Upper lobe of left lung (tissue), 6 donors: ENCODE measurements at regions not wholly inside any gene's neighbourhood (a gene's known extent, or its start where the extent isn't known, plus 50 kb on each side); places are given as distances from the start of the nearest gene placed in this dataset.
A peak's percentile ranks its signal among the peaks of the same experiment; 100 is the strongest.

Source experiments
- ATAC-seq, 2 donors: fragments of 200-7000 bp; cut with Tn5 transposase; one replicate each; pipeline ENCODE4 v1.9.1; 2022; ENCODE audit warnings: mild to moderate bottlenecking in 2 of 2, moderate library complexity in 2 of 2; ENCODE audit not compliant: low FRiP score in 2 of 2
- DNase-seq, 2 donors: peaks; one replicate each; pipeline ENCODE4 v3.0.0-alpha.2; 2019 to 2020
- H3K27ac ChIP-seq, 4 donors: fragments of 200-600 bp; sonication (generic); one replicate each; pipeline ENCODE4 v1.5.1; 2016 to 2019
- H3K27me3 ChIP-seq, 4 donors: fragments of 200-600 bp; sonication (generic); one replicate each; pipeline ENCODE4 v1.5.1; 2017 to 2019
- H3K36me3 ChIP-seq, 4 donors: fragments of 200-600 bp; sonication (generic); one replicate each; pipeline ENCODE4 v1.5.1; 2016 to 2019
- H3K4me1 ChIP-seq, 4 donors: fragments of 200-600 bp; sonication (generic); one replicate each; pipeline ENCODE4 v1.5.1; 2018 to 2019
- H3K4me3 ChIP-seq, 4 donors: fragments of 200-600 bp; sonication (generic); one replicate each; pipeline ENCODE4 v1.5.1; 2017 to 2019; ENCODE audit warnings: mild to moderate bottlenecking in 2 of 4, moderate library complexity in 1 of 4
- H3K9me3 ChIP-seq, 4 donors: fragments of 200-600 bp; sonication (generic); one replicate each; pipeline ENCODE4 v1.5.1; 2018 to 2019
- EP300 ChIP-seq, 4 donors: sonication (generic); formaldehyde crosslinking; IDR thresholded peaks; one replicate each; pipeline ENCODE4 v1.5.1; 2017; ENCODE audit warnings: antibody characterized with exemption in 4 of 4, control low read depth in 2 of 4
- POLR2A ChIP-seq, 4 donors: fragments of 450-650 bp; IDR thresholded peaks; one replicate each; pipeline ENCODE4 v1.5.1; 2016 to 2017; ENCODE audit warnings: antibody characterized with exemption in 4 of 4, mild to moderate bottlenecking in 2 of 4
- POLR2AphosphoS5 ChIP-seq, 2 donors: sonication (generic); formaldehyde crosslinking; IDR thresholded peaks; one replicate each; pipeline ENCODE4 v1.5.1; 2017; ENCODE audit warnings: antibody characterized with exemption in 2 of 2
- WGBS, 2 donors: methylation state at CpG; one replicate each; pipeline ENCODE4 v1.1.5; 2017 to 2018; 5-methylcytosine and 5-hydroxymethylcytosine counted together
- TF ChIP-seq, protein P1 (sequence below), 6 experiments: fragments of 450-650 bp in 4 of 6; fragments of 200-600 bp in 2 of 6; sonication (generic) in 2 of 6; IDR thresholded peaks; one replicate each; pipeline ENCODE4 v1.5.1; 2016 to 2019; ENCODE audit warnings: antibody characterized with exemption in 6 of 6
- donor health status: DM: no; HTN: no; CAD: no; lungs with moderate emphysema.
- donor health status: DM: no; HTN: yes; CAD: no; lungs with severe emphysema.

DNA sequence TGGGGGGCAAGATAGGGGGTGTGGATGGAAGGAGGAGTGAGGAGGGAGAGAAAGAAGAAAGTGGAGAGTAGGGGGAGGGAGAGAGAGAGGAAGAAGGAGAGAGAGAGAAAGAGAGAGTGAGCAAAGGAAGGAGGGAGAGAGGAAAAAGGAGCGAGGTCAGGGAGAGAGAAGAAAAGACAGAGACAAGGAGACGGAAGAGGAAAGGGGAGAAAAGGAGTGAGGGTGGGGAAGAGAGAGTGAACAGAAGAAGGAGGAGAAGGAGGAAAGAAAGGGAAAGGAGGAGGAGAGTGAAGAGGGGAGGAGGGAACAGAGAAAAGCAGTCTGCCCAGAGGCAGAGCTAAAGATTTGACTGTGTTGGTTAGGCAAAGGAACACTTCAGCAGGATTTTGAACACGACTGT, 181.6 kb downstream of the MID1IP1 start:
- TF ChIP-seq, protein P1, sequence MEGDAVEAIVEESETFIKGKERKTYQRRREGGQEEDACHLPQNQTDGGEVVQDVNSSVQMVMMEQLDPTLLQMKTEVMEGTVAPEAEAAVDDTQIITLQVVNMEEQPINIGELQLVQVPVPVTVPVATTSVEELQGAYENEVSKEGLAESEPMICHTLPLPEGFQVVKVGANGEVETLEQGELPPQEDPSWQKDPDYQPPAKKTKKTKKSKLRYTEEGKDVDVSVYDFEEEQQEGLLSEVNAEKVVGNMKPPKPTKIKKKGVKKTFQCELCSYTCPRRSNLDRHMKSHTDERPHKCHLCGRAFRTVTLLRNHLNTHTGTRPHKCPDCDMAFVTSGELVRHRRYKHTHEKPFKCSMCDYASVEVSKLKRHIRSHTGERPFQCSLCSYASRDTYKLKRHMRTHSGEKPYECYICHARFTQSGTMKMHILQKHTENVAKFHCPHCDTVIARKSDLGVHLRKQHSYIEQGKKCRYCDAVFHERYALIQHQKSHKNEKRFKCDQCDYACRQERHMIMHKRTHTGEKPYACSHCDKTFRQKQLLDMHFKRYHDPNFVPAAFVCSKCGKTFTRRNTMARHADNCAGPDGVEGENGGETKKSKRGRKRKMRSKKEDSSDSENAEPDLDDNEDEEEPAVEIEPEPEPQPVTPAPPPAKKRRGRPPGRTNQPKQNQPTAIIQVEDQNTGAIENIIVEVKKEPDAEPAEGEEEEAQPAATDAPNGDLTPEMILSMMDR (IDR thresholded peaks at IDR 0.05) = no peak
- TF ChIP-seq POLR2AphosphoS5 (IDR thresholded peaks at IDR 0.05) = no peak
- no peak for TF ChIP-seq EP300 (IDR thresholded peaks at IDR 0.05)
- TF ChIP-seq POLR2A (IDR thresholded peaks at IDR 0.05) = no peak
- DNase-seq = no peak
- Histone ChIP-seq H3K27me3 (no peaks in the 10 kb centered on the region), H3K27ac (no peak overlapping the region), H3K9me3 (no peaks in the 10 kb centered on the region), H3K4me1 (no peaks in the 10 kb centered on the region), H3K4me3 (no peak overlapping the region), H3K36me3 (no peaks in the 10 kb centered on the region)
- no peak for ATAC-seq
- WGBS, 2 donors = 32 to 73% methylated on average over 3 of the region's 3 CpGs

DNA sequence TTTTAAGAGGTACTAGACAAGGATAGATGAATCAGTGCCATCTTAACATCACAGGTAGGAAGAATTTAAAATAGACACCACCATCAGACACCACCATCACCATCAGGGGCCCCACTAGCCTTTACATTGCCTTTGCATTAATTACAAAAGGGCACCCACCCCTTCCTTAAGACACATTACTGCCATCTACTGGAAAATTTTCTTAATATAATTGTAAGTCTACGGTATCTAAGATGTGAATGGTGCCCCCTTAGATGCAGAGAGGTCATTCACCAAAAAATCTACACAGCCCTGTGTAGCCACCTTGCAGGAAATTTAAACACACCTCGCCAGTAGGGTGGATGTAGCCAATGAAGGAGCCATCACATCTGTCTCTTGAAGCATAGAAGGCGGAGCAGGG, 184.1 kb downstream of the MID1IP1 start:
- no peak overlapping the region for H3K4me3 ChIP-seq
- H3K27ac ChIP-seq = no peak overlapping the region
- 57 to 80% methylated on average over 2 to 3 of the region's 3 CpGs for WGBS, 2 donors
- no peaks in the 10 kb centered on the region for H3K4me1 ChIP-seq
- no peak for DNase-seq
- H3K36me3 ChIP-seq = no peaks in the 10 kb centered on the region
- TF ChIP-seq, protein P1 (IDR thresholded peaks at IDR 0.05) = peak in 1 of 6 experiments; percentile 6
- TF ChIP-seq EP300 (IDR thresholded peaks at IDR 0.05) (no peak), POLR2AphosphoS5 (IDR thresholded peaks at IDR 0.05) (no peak), POLR2A (IDR thresholded peaks at IDR 0.05) (no peak)
- H3K27me3 ChIP-seq = no peaks in the 10 kb centered on the region
- no peak for ATAC-seq
- H3K9me3 ChIP-seq = no peaks in the 10 kb centered on the region

DNA sequence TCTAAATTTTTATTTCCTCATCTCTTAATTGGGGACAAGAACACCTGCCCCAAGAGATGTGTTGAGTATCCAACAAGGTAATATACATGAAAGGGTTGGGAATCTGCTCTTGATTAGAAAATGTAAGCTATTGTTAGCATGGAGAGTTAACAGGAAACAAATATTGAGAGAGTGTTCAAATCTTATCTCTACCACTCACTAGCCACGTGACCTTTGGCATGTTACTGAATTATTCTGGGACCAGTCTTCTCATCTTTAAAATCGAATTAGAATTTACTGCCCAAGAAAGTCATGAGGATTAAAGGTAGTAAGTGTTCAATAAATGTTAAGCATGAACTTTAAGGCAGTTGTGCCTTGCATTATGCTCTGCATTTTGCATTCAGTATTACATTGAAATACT, 184.7 kb downstream of the MID1IP1 start:
- no peaks in the 10 kb centered on the region for H3K4me1 ChIP-seq
- H3K9me3 ChIP-seq = no peaks in the 10 kb centered on the region
- no peak for DNase-seq
- TF ChIP-seq, protein P1 (IDR thresholded peaks at IDR 0.05) = no peak
- TF ChIP-seq POLR2A (IDR thresholded peaks at IDR 0.05) (no peak), POLR2AphosphoS5 (IDR thresholded peaks at IDR 0.05) (no peak), EP300 (IDR thresholded peaks at IDR 0.05) (no peak)
- no peaks in the 10 kb centered on the region for H3K27me3 ChIP-seq
- H3K4me3 ChIP-seq = no peak overlapping the region
- no peaks in the 10 kb centered on the region for H3K36me3 ChIP-seq
- no peak overlapping the region for H3K27ac ChIP-seq
- ATAC-seq = no peak
- 28 to 31% methylated on average over 2 of the region's 2 CpGs for WGBS, 2 donors

DNA sequence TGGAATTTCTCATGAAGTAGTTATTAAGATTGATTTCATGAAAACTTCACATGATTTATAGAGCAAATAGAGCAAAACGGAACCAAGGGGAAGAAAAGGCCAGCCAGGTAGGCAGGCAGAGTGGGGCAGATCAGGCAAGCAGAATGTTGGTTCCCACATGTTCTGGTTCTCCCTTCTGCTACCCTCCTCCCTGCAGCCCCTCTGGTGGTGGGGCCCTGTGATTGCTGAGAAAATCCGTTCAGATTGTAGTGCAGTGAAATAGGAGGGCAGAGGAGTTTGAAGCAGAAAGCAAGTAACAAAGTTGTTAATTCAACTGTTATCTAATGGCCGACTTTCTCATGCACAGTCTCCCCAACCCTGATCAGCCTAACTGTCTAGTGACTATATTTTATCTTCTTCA, 185.3 kb downstream of the MID1IP1 start:
- no peak for TF ChIP-seq POLR2AphosphoS5 (IDR thresholded peaks at IDR 0.05)
- TF ChIP-seq, protein P1 (IDR thresholded peaks at IDR 0.05) = no peak
- no peak for TF ChIP-seq POLR2A (IDR thresholded peaks at IDR 0.05)
- TF ChIP-seq EP300 (IDR thresholded peaks at IDR 0.05) = no peak
- ATAC-seq (no peak), DNase-seq (no peak)
- WGBS, 2 donors = 64 to 73% methylated on average over 3 of the region's 3 CpGs
- Histone ChIP-seq H3K4me1 (no peaks in the 10 kb centered on the region), H3K4me3 (no peak overlapping the region), H3K9me3 (no peaks in the 10 kb centered on the region), H3K27me3 (no peaks in the 10 kb centered on the region), H3K27ac (no peak overlapping the region), H3K36me3 (no peaks in the 10 kb centered on the region)

DNA sequence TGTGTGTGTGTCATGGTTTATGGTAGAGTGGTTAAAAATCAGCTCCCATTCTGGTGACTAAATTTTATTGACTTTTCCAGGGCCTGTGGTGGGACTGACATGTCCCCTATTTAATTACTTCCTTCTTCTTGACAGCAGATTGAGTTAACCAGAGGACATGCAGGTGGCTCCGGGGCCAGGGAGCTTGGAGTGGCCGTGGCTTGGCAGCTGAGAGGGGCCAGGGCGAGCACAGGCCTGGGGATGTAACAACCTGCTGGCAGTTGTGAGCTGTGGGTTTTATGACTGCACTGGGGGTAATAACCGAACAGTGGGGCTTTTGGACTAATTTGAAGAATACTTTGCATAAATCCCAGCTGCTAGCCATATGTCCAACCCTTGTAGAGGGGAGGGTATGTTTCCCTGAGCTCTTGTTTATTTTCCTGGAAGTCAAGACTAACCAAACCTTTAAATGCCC, 186.0 kb downstream of the MID1IP1 start:
- no peak overlapping the region for H3K27ac ChIP-seq
- TF ChIP-seq, protein P1 (IDR thresholded peaks at IDR 0.05) = no peak
- no peak for TF ChIP-seq POLR2A (IDR thresholded peaks at IDR 0.05)
- no peaks in the 10 kb centered on the region for H3K4me1 ChIP-seq
- no peaks in the 10 kb centered on the region for H3K9me3 ChIP-seq
- H3K27me3 ChIP-seq = no peaks in the 10 kb centered on the region
- no peak for ATAC-seq
- no peaks in the 10 kb centered on the region for H3K36me3 ChIP-seq
- DNase-seq = peak in 1 of 2 donors; percentile 18
- H3K4me3 ChIP-seq = no peak overlapping the region
- 43% methylated on average over 4 of the region's 4 CpGs; no CpG with 5 or more reads in 1 of the 2 donors for WGBS, 2 donors
